GM12874 (cell line): ENCODE measurements at regions not wholly inside any gene's neighbourhood (a gene's known extent, or its start where the extent isn't known, plus 50 kb on each side); places are given as distances from the start of the nearest gene placed in this dataset.

Experiments
- TF ChIP-seq, protein P1 (sequence below): IDR thresholded peaks from 2 replicates; pipeline ENCODE4 v1.5.1; 2011; ENCODE audit warnings: low read depth, mild to moderate bottlenecking, control low read depth, low read length, moderate library complexity; ENCODE audit not compliant: insufficient read depth

DNA sequence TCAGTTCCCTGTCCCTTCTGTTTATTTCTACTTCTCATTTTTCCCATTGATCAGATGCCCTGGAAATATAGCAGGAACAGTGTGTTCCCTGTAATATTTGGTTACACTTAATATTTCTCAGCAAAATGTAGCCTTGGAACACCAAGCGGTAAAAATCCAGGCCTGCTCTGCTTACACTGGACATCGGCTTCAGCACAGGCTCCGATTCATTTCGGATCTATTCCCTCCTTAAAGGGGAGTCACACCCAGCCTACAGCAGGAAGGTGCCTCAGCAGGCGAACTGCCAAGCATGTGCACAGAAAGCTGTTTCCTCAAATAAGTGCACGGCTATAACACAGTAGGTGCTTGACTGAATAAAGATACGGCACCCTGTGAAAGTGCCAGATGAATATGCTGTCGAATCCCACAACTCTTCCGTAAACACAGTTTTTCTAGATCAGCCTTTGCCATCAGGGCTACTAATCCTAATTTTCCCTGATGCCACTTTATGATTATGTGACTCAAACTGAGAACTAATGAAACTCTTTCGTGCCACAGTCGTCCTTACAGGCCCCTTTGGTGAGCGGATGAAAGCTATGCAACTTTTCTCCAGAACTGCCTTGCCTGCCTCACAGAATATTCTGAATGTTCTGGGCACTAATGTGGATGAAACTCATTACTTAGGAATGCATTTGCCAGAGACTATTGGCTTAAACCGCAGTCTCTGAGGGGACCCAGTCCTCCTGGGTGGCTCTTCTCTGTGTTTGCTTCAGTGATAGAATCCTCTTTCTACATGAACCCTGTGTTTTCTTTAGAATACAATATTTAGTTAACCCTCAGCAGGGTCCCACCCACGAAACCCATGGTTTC, 275.5 kb upstream of the RUNX1 start:
- TF ChIP-seq, protein P1, sequence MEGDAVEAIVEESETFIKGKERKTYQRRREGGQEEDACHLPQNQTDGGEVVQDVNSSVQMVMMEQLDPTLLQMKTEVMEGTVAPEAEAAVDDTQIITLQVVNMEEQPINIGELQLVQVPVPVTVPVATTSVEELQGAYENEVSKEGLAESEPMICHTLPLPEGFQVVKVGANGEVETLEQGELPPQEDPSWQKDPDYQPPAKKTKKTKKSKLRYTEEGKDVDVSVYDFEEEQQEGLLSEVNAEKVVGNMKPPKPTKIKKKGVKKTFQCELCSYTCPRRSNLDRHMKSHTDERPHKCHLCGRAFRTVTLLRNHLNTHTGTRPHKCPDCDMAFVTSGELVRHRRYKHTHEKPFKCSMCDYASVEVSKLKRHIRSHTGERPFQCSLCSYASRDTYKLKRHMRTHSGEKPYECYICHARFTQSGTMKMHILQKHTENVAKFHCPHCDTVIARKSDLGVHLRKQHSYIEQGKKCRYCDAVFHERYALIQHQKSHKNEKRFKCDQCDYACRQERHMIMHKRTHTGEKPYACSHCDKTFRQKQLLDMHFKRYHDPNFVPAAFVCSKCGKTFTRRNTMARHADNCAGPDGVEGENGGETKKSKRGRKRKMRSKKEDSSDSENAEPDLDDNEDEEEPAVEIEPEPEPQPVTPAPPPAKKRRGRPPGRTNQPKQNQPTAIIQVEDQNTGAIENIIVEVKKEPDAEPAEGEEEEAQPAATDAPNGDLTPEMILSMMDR, result no peak

DNA sequence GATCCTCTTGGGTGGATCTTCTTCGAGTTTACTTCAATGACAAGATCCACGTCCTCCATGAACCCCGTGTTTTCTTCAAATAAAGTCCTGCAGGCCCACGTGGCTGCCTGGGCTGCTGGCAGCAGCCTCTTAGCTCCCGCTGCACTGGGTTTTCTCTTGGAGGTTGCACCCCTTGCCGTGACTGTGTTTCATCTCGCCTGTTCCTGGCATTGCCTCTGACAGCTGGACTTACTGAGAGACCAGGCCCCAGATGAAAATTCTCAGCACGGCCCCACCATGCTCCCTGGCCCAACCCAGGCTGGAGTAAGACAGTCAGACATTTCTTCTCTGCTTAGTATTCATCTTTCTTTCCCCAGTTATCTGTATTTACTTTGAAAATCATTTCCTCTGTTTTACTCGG, 274.8 kb upstream of the RUNX1 start:
- TF ChIP-seq, protein P1, result no peak

DNA sequence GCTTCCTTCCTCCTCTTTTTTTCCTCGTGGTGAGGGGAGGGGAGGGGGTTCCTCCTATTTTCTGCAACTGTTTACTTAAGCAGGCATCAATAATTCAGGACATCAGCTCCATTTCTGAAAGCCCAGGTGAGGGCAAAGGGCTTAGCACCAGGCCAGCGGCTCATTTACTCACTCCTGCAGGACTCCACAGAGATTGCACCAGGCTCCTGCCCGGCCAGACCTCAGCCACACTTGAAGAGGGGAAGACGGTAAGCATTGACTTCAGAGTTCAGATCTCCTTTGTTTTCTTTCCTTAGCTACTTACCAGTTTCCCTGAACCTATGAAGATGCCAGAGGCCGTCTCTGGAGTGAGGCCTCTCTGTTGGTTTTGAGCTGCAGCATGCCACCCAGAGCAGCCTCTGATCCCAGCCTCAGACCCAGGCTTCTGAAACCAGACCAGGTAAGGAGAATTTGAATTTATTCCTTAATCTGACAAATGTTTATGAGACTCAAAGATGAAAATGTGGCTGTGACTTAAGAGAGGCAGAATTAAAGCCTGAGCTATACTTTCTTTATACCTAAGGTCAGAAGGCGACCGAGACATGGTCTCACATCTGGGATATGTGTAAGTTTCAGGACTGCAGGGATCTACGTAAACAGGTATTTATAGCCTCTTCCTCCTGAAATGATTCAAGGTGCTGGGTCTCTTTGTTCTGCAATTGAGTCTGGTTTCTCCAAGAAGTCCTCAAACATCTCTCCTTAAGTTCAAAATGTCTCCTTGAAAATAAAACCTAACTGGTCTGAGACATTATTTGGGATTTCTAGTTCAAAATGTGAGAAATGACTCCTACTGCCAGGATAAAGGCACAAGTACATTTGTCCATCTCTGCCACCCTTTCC, 272.5 kb upstream of the RUNX1 start:
- TF ChIP-seq, protein P1, result no peak

DNA sequence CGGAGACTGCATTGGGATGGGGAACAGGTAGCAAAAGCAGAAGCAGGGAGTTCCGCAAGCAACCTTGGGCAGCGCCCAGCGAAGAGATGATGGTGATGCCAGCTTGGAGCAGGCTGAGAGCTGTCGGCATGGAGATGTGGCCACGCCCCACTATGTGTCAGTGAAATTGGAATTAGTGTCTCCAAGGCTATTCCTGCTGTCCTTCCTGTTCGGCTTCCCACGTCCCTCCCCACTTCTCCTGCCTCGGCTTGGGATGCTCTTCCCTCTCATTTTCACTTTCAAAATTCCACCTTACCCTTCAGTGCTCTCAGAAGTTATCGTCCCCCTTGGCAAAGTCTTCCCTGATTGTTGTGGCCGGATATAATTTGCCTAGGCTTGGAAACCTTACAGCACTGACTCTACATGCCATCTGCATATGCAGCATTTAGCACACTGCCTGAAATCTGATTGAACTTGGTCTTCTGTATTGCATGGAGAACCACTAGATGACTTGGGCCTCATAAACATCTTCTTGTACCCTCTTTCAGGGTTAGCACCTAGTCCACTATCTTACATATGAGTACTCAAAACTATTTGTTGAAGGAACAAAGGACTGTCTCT, 270.7 kb upstream of the RUNX1 start:
- TF ChIP-seq, protein P1, result no peak

DNA sequence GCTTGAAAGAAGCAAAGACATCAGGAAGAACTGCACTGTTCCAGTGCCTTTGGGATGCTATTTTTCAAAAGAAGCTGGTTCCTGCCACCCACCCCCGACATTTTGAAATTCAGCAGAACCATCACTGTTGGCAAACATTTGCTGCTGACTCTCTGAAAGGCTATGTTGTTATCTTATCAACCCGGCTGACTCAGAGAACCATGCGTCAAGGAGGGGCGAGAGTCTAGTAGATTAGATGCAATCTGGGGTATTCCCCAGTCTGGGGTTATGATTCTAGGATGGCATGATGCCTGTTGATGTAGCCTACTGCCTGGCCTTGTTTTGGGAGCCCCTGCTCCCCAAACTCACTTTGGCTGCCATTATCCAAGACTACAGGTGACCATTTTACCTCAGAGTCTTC, 267.8 kb upstream of the RUNX1 start:
- TF ChIP-seq, protein P1, result no peak

DNA sequence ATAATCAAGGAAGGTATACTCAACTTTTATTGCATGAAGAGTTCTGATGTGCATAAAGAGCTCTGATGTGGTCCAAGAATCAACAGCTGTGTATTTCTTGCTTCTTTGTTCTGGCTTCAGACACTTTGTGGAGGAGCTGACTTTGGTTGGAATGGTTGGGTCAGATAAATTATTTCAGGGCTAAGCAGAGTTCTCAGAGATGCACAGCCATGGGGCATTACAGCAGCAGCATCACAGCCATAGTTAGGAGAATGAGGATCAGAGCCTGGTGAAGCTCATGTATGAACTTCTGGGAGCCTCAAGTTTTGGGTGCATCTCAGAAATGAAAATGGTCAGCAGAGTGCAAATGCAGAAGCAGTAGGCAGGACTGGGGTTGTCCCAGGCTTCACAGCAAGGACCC, 267.4 kb upstream of the RUNX1 start:
- TF ChIP-seq, protein P1, result no peak

DNA sequence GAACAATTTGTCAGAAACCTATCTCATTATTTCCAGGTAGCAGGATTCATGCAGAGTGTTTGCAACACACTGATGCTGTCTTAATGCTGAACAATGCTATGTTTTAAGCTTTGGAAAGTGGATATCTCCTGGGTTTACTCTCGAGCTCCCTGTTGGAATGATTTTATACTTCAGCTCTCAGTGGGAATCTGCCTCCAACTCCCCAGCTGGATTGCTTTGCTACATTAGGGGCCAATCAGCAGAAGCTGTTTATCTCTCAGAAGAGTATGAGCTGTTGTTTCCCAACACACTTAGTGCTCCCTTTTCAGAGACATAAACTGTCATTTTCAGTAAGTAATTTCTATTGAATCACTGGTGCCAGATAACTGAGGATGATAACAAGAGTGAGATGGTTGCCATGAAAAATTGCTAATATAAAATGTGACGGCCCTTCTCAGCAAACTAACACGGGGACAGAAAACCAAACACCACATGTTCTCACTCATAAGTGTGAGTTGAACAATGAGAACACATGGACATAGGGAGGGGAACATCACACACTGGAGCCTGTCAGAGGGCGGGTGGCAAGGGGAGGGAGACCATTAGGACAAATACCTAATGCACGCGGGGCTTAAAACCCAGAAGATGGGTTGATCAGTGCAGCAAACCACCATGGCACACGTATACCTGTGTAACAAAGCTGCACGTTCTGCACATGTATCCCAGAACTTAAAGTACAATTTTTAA, 265.9 kb upstream of the RUNX1 start:
- TF ChIP-seq, protein P1, result no peak
